ENCODE measurements at regions not wholly inside any gene's neighbourhood (a gene's known extent, or its start where the extent isn't known, plus 50 kb on each side); places are given as distances from the start of the nearest gene placed in this dataset.

DNA sequence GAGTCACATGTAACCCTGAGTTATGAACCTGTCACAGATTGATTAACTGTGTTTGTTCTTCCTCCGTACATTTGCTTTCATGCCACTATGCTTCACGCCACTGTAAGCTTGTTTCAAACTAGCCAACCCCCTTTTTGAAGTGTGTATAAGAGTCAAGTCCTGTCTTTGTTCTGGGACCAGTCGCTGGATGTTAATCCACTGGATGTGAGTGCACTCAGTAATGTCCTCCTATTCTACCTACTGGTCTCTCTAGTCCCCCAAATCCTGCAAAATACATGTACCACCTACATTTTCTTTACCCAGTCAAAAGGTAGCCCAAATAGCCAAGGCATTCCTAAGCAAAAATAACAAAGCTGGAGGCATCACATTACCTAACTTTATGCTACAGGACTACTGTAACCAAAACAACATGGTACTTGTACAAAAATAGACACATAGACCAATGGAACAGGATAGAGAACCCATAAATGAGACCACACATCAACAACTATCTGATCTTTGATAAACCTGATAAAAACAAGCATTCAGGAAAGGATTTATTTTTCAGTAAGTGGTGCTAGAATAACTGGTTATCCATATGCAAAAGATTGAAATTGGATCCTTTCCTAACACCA lies 1139.1 kb upstream of the SEMA6A start:
- no peak for DNase-seq (ENCODE audit: low spot score)

DNA sequence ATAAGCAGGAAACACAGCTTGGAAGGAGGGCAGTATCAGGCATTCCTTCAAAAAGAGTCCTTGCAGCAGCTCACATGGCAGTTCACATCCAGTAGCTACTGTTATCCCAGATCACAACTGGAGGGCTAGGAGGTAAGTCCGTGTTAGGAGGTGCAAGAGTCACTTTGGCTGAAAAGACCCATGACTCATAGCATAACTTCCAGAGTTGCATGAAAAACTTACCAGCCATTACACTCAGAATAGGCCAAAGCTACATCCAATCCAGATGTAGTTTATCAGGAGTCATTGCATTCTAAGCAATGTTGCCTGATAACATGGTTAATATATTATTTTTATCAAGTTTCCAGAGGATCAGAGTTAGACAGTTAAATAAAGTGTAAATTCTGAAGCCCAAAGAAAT lies 1126.4 kb upstream of the SEMA6A start:
- DNase-seq (ENCODE audit: low spot score) = no peak

DNA sequence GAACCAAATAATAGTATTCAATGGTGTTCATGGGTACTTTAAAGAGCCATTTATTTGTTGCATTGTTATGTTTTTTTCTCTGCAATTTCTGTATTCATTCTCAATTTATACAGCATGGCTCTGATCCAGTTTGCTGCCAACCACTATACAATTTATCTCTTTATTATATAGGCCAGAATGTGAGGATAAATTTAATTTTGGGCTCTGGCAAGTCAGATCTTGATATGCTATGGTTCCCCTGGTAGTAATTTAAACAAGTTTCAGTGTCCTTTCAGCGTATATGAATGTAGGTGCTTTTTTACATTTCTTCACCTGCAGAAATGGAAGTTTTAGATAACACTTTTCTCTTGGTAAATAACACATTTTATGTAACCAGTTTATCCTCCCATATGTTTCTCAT lies 1118.0 kb upstream of the SEMA6A start:
- no peak for DNase-seq (ENCODE audit: low spot score)

DNA sequence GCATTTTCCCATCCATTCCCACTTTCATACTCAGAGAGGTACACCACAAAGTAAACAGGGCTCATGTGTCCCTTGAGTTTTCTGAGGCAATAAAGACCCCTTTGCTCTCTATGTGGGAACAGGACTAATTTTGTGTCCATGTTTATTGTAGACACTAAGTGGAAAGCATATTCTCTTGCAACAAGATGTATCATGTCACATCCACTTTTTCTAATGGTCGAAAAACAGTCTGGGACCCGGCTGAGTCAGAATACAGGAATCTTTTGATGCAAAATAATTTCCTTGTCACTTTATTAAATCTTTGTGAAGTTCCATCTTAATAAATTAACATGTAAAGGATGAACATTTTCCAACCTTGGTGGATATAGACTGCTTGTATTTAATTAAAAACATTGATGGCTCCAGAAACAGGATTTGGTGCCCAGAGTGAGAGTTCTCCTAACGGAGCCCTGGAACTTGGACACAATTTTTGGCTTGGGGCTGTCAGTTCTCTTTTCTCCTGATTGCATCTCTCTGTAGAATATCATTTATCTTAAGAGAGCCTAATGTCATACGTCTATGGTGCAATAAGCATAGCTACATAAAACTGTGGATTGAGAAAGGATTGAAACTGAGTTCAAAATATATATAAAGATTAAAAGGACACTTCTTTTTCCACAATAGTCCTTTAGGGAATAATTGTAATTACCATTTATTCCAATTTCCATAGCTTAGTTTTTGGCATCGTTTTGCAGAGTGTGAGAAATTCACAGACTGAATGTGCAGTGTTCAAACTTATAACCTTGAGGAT lies 1116.7 kb upstream of the SEMA6A start:
- no peak for DNase-seq (ENCODE audit: low spot score)

DNA sequence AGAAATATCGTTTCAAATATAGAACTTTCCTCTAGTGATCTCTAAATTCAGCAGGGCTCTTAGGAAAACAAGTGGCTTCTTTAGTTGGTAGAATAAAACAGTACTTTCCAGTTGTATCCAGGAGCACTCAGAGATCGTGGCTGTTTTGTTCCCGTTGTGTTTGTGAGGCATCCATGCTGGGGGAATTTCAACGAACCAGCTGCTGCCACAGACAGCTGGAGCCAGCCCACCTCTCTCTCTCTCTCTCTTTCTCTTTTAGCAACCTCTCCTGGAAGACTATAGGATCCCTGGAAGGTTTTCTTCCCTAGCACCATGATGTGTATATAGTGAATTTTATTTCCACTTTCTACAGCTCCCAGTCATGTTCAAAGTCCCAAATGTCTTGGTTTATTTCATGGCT lies 1116.0 kb upstream of the SEMA6A start:
- no peak for DNase-seq (ENCODE audit: low spot score)

DNA sequence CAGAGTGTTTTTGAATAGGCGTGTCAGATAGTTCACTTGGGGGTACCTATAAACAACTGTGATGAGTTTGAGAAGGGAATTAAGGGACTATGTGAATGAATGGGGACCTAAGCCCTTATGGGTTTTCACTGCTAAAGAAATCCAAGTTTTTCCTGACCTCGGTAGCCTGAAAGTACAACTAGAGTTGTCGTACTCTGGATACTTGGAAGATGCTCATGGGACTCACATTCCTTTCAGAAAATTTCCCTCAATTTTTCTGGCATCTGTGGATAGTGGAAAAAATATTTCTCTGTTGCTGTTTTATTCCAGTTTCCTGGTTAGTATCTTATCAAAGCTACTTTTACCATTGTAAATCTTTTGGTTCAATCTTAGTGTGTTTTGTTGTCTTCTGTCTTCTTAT lies 1112.3 kb upstream of the SEMA6A start:
- DNase-seq (ENCODE audit: low spot score) = no peak

DNA sequence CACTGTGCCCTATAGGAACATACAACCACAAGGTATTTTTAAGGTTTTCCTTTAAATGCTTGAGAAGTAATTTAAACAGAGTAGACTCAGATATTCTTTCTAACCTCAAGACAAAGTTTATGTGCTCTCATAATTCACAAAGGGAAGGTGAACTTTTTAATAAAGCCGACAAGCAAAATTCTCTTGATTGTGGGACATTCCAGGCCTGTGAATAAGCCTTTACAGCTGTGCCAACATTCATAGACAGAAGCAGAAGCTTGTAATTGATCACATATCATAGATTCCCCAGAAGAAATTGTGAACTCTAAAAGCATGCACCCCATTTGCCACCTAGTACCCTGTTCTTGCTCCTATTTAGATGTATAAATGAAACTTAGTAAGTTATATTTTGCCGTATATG lies 1107.8 kb upstream of the SEMA6A start:
- no peak for DNase-seq (ENCODE audit: low spot score)

DNA sequence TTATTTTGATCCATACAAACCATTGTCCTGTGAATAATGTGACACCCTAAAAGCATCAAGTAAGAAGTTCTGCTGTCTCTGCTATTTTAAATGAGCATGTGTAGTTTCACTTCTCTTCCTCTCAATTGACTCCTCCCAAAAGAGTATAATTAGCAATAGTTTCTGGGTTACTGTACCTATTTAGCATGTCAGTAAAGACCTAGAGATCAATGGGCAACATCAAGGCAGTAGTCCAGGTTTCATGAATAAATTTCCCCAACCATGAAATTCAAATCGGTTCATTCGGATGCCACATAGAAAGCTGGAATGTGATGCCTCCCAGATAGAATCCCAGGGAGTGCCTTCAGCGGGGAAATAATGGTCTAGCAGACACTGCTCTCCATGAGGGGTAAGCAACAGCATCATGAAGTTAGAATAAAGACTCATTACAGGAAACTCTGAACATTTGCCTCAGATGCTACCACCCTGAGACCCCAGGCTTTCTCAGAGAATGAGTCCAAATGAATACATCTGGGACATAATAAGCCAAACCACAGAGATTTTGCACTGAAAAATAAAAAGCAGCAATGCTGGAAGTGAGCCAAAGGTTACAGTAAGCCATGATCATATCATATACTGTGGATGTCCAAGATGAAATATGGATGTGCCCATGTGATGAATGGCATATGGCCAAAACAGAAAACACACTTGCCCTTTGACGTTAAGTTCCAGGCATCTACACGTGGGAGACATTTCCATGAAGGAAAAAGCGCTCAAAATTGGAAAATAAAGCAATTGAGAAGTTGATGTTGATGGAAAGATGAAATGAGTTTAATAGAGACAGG lies 1107.0 kb upstream of the SEMA6A start:
- no peak for DNase-seq (ENCODE audit: low spot score)

DNA sequence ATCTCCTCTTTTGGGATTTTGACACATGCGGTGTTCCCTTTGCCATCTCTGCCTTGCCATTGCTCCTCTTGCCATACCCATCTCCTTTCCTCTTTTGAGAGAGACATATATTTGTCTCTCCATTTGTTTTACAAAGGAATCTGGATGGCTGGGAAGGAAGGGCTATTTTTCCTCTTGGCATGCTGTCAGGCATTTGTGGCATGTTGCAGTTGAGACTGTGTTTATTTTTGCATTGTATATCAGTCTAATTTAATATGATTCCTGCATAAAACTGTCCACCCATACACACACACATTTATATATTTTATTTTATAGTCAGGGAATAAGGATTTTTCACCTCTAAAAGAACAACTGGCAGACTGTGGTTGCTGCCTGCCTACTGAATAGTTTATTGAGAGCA lies 1105.8 kb upstream of the SEMA6A start:
- DNase-seq (ENCODE audit: low spot score) = no peak

DNA sequence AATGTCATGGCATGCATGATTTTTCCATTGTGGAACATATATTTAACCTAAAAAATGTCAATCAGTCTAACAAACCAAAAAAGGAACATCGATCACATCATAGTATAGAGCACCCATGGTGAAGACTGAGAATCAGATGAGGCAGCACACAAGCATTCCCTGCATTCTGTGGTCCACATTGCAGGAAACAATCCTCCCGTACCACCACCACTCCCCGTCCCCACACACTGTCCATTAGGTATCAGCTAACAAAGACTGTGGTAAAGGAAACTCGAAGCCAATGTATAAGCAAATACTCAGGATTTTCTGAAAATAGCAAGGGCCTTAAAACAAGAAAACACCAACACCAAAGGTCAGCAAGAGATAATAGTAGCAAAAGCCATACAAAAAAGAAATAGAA lies 1104.4 kb upstream of the SEMA6A start:
- no peak for DNase-seq (ENCODE audit: low spot score)

DNA sequence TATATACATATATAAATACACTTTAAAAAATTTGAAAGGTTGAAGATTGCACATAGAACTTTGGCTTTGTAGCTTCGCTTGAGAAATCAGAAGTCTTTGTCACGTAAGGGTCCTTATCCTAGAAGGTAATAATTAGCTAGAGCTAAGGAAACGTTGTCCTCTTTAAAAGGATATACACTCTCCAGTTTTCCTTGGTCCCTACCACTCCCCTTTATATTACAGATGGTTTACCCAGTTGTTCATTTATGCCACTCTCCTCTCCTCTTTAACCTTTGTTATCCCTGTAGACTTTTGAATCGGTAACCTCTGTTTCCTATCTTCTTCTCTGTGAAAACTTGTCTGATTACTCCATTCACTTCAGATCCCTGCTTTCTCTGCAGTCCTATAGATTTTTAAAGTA lies 1101.0 kb upstream of the SEMA6A start:
- no peak for DNase-seq (ENCODE audit: low spot score)

DNA sequence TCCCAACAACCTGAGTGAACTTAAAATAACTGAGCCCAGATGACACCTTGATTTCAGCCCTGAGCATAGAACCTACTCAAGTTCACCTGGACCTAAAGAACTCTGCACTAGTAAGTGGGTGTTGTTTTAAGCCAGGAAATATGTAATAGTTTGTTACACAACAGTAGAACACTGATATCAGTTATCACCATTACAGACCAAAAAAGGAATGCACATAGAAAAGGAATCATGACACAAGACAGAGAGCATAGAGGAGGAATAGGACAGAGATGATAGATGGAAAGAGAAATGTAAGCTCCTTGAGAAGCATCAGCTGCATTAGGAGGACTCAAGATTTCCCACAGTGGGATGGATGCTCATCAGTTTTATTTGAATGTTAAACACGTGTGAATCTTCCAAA lies 1096.9 kb upstream of the SEMA6A start:
- no peak for DNase-seq (ENCODE audit: low spot score)

DNA sequence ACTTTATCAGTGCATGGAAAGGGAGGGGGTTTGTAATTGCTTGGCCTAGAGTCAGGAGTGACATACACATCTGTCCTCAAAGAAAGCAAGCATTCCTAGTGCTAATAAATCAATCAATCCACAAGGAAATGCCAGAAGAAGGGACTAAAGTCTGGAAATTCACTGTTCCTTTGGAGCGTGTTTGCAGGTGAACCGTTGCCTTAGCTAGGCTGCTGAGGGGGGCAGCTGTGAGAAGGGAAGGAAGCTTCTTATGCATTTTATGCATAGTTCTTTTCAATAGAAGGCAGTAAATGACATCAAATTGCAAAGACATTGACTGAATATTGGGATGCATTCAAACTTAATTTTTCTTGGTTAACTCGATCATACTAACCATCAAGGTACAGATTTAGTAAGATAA lies 1092.5 kb upstream of the SEMA6A start:
- DNase-seq (ENCODE audit: low spot score) = no peak

DNA sequence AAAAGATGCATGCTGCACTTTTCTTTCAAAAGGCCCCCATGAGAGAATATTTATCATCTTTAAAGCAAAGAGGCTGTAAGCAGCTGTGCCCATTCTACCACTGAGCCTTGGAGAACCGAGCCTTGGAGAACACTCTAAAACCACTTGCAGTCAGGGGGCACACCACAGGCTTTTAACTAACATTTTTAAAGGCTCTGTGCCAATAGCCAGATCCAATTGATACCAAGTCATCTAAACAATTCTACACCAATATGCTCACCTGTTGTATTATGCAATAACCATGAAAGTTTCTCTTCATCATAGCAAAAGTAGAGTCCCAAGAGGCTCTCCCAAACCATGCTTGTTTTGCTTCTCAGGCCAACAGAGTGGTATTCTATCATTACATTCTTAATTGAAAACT lies 1090.5 kb upstream of the SEMA6A start:
- no peak for DNase-seq (ENCODE audit: low spot score)

DNA sequence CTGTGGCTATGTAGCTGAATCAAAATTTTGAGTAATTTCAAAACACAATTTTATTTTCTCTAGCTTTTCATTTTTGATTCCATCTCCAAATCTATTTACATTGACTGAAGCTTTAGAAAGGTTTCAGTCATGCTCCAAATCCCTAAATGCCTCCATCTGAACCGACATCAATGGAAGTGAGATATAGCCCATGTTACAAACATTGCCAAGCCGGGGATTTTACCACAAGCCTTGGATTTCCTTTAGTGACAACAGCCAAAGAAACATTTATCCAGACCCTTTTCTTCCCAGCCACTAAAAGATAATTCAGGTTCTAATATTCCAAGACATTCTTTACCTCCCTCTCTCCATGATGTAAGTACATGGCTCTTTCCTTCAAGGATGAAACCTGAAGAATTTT lies 1087.7 kb upstream of the SEMA6A start:
- DNase-seq (ENCODE audit: low spot score) = no peak

DNA sequence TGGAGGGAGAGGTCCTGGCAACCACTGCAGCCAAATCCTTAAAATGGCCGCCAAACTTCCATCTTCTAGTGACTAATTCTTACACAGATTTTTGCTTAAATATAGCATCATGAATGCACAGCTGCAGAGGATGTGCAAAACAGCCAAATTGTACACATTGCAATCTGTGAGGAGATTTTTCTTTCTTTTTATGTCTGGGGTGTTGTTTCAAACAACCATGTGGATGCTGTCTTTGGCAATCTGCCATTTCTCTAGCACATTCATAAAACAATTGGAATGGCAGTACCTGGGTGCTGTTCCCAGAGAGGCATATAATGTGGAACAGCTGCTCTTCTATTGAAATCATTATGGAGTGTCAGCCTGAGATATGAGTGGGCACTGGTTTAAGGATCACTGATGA lies 1082.9 kb upstream of the SEMA6A start:
- no peak for DNase-seq (ENCODE audit: low spot score)

DNA sequence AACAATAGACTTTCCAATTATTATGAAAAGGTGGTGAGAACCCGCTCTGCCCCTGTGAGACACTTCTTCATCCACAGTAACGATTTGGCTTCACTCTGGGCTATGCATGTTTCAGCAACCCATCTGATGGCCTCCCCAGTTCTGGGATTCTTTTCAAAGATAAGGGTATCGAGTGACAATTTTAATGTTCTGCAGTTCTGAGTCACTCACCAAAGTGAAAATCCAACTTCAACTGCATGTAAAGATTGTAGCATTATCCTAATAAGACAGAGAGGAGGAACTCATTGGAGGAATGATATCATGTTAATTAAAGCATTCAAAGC lies 1078.3 kb upstream of the SEMA6A start:
- DNase-seq (ENCODE audit: low spot score) = no peak

DNA sequence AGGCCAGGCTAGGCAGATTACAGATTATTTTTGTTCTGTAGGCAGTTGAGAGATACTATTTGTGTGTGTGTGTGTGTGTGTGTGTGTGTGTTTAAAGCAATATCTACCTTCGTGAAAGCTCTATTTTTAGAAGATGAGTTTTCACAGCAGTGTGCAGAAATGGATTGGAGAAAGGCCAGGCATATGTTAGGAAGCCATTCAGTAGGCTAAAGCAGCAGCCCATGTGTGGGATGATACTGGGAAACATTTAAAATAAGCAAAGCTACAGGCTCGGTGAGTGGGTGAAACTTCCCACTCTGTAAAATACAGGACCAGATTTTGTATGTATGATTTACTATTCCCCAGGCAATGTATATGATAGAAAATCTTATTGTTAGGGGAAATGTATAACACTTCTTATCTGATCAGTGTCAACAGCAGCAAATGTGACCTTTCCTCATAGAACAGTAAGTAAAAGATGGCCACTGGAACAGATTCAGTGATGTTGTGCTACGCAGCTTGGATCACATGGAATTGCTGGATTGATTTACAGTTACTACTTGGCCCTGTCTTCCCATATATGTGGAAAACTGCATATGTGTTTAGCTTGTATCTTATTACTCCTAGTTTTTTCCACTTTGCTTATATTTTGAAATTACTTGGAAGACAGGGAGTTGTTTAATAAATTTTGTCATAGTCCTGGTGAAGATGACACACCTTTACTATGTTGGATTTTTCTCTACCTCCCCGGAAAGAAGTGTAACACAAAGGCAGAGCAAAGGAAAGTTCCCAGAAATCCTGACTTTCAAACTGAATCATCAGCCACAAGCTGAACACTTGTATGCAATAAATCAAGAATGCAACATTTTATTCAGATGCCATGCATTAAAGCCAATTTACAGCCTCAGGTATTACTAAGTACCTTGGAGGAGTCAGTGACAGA lies 1077.7 kb upstream of the SEMA6A start:
- no peak for DNase-seq (ENCODE audit: low spot score)

DNA sequence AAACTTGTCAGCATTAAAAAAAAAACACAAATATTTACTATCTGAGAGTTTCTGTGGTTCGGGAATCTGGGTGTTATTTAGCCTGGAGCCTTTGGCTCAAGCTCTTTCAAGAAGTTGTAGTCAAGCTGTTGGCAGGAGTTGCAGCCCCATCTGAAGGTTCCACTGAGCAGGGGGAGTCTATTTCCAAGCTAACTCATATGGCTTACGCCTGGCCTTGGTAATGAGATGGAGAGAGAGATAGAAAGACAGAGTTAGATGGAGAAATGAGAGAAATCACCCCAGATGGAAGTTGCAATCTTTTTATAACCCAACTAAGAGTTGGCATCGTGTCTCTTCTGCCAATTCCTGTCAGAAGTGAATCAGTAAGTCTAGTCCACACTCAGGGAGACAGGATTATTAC lies 1075.2 kb upstream of the SEMA6A start:
- no peak for DNase-seq (ENCODE audit: low spot score)

DNA sequence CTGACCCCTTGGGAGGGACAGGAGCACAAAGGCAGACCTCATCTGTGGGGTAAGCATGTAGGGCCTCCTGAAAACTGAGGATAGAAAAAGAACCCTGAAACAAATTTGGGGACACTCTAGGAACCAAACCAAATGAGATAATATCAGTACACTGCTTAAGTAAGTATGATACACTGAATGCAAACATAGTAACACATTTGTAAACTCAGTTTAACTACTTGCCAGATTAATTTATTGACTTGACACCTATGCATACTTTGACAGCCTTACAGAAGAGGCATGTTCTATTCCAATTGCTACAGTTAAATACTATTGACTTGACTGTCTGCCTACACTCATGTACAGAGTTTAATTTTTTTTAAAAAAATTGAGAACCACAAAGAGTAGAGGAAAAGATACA lies 1070.8 kb upstream of the SEMA6A start:
- DNase-seq (ENCODE audit: low spot score) = no peak

DNA sequence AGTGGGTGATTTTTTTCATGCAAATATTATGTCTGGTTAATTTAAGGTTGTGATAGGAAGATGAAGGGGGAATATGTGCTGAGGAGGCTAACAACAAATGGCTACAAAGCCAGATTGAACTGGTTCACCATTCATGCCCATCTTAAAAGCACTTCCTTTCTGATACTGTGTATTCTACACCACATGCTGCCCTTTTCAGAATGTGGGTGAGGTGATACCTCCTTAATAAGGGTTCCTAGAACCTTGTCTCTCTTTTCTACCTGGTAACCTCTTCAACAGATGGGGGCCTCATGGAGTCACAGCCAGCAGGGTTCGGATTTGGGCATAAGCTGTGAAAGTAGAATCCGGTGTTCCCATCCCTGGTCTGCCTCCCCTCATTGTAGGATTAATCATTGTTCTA lies 1064.0 kb upstream of the SEMA6A start:
- no peak for DNase-seq (ENCODE audit: low spot score)

DNA sequence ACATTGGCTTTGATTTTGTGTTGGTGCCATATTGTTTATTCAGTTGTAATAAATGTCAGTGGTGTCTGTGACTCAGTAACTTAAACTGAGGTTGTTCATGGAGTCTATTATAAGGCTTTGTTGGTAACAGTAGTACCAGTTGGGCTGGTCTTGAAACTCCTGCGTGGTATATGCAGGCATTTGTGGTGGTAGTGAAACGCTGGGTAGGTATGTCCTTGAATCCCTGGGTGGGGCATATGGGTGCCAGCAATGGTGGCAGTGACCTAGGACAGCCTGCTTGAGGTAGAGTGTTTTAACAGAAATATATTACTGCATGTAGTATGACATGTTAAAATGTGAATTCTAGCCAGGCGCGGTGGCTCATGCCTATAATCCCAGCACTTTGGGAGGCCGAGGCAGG lies 1058.5 kb upstream of the SEMA6A start:
- DNase-seq (ENCODE audit: low spot score) = no peak
